Limb (tissue), 2 donors: ENCODE measurements at regions not wholly inside any gene's neighbourhood (a gene's known extent, or its start where the extent isn't known, plus 50 kb on each side); places are given as distances from the start of the nearest gene placed in this dataset.

ENCODE experiments used
- DNase-seq, 2 donors: peaks; one replicate each; pipeline ENCODE4 v3.0.0-alpha.2; 2016; ENCODE audit errors: extremely low spot score in 2 of 2

GRCh38 chr5:82854956-82855355, 222.2 kb downstream of the TMEM167A start:
- DNase-seq = no peak

GRCh38 chr5:82851471-82851870, 225.7 kb downstream of the TMEM167A start:
- no peak for DNase-seq

GRCh38 chr5:82850393-82850792, 226.8 kb downstream of the TMEM167A start:
- no peak for DNase-seq

GRCh38 chr5:82849885-82850284, 227.3 kb downstream of the TMEM167A start:
- DNase-seq = no peak

- DNase-seq = no peak
Measured at GRCh38 chr5:82847562-82847961, 229.6 kb downstream of the TMEM167A start.

GRCh38 chr5:82839881-82840280, 237.3 kb downstream of the TMEM167A start:
- no peak for DNase-seq

- no peak for DNase-seq
Measured at GRCh38 chr5:82835488-82835887, 241.7 kb downstream of the TMEM167A start.

- DNase-seq = no peak
Measured at GRCh38 chr5:82834151-82834550, 243.0 kb downstream of the TMEM167A start.

- DNase-seq = no peak
Measured at GRCh38 chr5:82833277-82833676, 243.9 kb downstream of the TMEM167A start.

- DNase-seq = no peak
Measured at GRCh38 chr5:82832445-82832844, 244.7 kb downstream of the TMEM167A start.

- no peak for DNase-seq
Measured at GRCh38 chr5:82828211-82828610, 249.0 kb downstream of the TMEM167A start.

GRCh38 chr5:82827651-82828050, 249.5 kb downstream of the TMEM167A start:
- DNase-seq = no peak

- no peak for DNase-seq
Measured at GRCh38 chr5:82822634-82822927, 254.6 kb downstream of the TMEM167A start.

- DNase-seq = no peak
Measured at GRCh38 chr5:82821846-82822633, 255.2 kb downstream of the TMEM167A start.

- DNase-seq = no peak
Measured at GRCh38 chr5:82820961-82821845, 256.0 kb downstream of the TMEM167A start.

GRCh38 chr5:82820188-82820587, 257.0 kb downstream of the TMEM167A start:
- DNase-seq = no peak

GRCh38 chr5:82817897-82818676, 259.1 kb downstream of the TMEM167A start:
- no peak for DNase-seq

GRCh38 chr5:82816926-82817325, 260.3 kb downstream of the TMEM167A start:
- DNase-seq = no peak

- no peak for DNase-seq
Measured at GRCh38 chr5:82815871-82816270, 261.3 kb downstream of the TMEM167A start.

GRCh38 chr5:82813861-82814260, 263.3 kb downstream of the TMEM167A start:
- peak in 1 of 2 donors; percentile 36 for DNase-seq

- DNase-seq = no peak
Measured at GRCh38 chr5:82812575-82812974, 264.6 kb downstream of the TMEM167A start.

GRCh38 chr5:82811490-82811889, 265.7 kb downstream of the TMEM167A start:
- no peak for DNase-seq
